HG03565 (cell line): ENCODE measurements at regions not wholly inside any gene's neighbourhood (a gene's known extent, or its start where the extent isn't known, plus 50 kb on each side); places are given as distances from the start of the nearest gene placed in this dataset.
"Not testable (repeated sequence)": the region's sequence is repeated elsewhere in the genome, so short reads cannot be mapped to it uniquely, and the experiment has no call there.

ENCODE experiments used
- ATAC-seq: cut with Tn5 transposase; IDR thresholded peaks from one replicate; pipeline ENCODE4 v1.9.1; 2021; ENCODE audit warnings: mild to moderate bottlenecking, moderate library complexity; ENCODE audit not compliant: unreplicated experiment

DNA sequence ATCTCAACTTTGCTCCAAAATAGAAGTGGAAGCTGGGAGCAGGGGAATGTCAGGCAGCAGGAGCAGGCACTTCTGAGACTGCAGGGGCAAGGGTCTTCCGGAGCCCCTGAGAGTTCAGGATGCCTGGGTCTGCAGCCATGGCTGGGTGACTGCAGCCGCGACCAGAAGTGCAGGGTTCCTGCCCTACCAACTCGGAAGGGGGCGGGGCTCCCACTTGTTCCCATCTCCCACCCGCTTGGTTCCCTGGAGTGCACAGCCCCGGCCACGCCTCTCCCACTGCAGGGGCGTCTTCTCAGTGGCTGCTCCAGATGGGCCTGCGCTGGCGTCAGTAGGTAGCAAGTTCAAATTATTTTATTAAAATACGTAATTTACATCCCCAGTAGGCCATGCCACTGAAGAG, 1631.7 kb downstream of the OLFM4 start:
- no peak for ATAC-seq

- no peak for ATAC-seq
Observed at GRCh38 chr13:54676526-54677113, 1648.0 kb downstream of the OLFM4 start.

DNA sequence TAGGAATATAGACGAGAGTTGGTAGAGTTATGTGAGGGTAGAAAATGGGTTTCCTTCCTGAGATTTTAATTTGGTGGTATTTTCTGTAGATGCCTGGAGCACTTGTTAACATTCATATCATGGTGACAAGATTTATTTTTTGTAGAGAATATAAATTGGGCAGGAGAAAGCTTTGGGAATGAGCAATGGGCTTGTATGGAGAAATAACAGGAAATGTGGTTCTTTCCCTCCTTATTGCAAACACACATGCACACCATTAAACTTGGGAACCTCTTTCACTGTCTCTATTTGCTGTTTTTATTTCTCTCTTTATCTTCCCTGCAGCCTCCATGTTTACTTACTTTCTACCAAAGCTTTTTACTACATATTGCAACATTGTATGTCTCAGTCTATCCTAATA, 1653.6 kb downstream of the OLFM4 start:
- no peak for ATAC-seq

DNA sequence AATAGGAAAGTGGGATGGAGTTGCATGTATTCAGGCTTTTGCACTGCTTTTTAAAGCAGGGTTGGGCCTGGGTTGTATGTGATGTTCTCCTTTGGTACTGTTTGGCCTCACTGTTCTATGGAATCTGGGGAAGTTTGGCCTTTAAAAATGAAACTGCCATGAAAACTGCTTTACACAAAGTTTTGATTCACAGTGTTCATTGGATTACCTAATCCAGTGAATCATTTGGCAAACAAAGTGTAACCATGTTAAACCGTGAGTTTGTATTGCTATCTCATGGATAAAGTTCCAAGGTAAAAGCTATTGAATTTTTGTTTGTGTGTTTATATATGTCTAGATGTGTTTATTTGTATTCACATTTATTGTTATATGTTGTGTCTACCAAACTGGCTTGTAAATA, 1658.6 kb downstream of the OLFM4 start:
- ATAC-seq: no peak

GRCh38 chr13:54699831-54700230, 1671.2 kb downstream of the OLFM4 start:
- no peak for ATAC-seq

DNA sequence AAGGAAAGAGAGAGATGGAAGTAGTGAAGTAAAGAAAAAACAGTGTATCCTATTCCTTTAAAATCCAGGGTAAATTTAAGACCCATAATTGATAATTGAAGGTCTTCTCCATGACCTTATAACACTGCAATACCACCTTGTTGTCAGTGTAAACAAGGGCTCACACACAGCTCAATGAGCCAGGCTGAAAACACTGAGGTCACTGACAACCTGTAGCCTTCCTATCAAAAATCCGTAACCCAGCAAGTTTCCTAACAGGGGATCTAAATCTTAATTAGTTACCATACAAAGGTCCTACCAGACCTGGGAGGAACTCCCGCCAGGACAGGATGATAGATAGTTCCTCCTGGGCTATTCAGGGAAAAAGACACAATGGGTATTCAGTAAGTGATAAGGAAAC, 1677.1 kb downstream of the OLFM4 start:
- no peak for ATAC-seq

- ATAC-seq: no peak
Observed at GRCh38 chr13:54706336-54706735, 1677.7 kb downstream of the OLFM4 start.

DNA sequence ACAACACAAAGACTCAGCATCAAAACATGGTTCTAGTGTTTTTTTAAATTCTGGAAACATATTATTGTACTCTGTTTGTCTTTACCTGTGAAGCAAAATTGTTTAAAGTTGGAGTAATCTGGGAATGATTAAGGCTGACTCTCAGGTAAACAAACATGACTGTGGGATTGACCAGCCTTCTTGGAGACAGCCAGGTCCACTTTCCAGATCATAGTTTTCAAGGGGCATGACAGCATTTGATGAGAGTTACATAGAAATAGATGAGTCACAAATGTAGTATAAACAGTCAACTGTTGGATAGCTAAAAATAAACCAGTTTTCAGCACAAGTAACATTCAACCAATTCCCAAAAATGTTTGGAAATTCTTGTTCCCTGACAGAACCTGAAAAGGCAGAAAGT, 1680.9 kb downstream of the OLFM4 start:
- ATAC-seq: no peak

GRCh38 chr13:54733639-54734038, 1705.0 kb downstream of the OLFM4 start:
- no peak for ATAC-seq

DNA sequence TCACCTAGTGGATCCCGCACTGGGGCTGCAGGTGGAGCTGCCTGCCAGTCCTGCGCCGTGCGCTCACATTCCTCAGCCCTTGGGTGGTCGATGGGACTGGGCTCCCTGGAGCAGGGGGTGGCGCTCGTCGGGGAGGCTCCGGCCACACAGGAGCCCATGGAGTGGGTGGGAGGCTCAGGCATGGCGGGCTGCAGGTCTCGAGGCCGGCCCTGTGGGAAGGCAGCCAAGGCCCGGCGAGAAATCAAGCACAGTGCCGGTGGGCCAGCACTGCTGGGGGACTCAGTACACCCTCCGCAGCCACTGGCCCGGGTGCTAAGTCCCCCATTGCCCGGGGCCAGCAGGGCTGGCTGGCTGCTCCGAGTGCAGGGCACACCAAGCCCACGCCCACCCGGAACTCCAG, 1708.6 kb downstream of the OLFM4 start:
- not testable (repeated sequence) for ATAC-seq

GRCh38 chr13:54742984-54743383, 1714.4 kb downstream of the OLFM4 start:
- ATAC-seq: no peak

DNA sequence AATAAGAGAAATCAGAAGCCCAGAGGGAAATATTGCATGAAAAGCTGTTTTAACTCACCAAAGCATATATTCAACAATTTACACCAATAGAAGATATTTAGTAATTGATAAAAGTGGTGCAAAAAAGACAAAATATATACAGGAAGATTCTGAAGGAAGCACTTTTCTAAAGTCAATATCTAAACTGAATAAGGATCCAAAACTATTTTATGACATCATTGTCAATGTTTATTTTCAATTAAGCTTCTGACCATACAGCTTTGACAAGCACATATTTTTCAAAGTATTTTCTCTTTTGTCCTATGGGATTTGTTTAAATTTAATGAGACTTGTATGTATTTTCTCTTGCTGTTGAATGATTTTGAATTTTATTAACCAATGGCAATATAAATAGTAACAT, 1716.1 kb downstream of the OLFM4 start:
- no peak for ATAC-seq

- ATAC-seq: no peak
Observed at GRCh38 chr13:54750521-54750920, 1721.9 kb downstream of the OLFM4 start.

DNA sequence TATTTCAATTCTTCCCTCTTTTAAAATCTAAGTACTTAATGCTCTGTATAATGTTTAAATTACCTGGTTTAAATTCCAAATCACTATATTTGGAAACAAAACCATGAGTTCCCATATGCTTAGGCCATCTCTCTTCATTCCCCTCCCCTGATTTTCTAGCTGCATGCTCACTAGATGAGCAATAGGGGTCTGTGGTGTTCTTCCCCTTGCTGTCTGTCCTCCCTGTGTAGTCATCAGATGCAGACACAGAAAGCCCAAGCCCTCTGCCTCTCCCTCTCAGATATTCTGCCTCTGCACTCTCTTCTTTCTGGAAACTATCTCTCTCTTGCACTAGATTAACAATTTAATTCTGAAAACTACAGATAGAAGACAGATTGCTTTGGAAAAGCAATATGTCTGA, 1730.2 kb downstream of the OLFM4 start:
- no peak for ATAC-seq

DNA sequence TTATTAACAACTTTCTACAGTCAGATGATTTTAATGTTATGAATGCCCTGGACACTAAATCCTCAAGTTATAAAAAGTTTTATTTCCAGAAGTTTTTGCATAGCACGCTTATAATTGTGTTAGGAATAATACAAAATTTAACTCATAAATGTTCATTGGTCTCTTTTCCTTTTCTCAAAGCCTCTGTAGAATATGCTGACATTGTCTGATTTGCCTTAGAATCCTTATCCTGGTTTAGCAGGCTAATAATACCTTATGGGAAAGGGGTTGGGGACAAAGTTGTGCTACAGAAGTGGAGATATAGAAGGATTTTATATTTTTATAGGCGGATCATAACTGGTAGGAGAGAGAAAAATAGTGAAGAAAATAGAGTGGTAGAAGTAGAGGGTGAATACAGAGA, 1739.6 kb downstream of the OLFM4 start:
- ATAC-seq: no peak

- no peak for ATAC-seq
Observed at GRCh38 chr13:54775501-54776191, 1747.0 kb downstream of the OLFM4 start.

DNA sequence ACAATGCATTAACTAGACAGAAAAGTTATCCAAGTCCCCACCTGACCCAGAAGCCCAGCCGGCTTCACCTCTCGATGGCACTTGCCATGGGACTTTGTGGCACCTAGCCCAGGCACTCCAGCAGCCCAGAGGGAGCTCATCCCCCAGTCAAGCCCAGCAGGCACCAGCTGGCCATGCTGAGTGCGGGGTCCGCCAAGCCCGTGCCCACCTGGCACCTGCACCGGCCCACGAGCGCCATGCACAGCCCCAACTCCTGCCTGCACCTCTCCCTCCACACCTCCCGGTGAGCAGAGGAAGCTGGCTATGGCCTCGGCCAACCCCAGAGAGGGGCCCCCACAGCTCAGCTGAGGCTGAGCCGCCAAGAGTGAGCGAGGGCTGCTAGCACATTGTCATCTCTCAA, 1759.1 kb downstream of the OLFM4 start:
- ATAC-seq: no peak

- ATAC-seq: no peak
Observed at GRCh38 chr13:54799621-54800226, 1771.1 kb downstream of the OLFM4 start.

DNA sequence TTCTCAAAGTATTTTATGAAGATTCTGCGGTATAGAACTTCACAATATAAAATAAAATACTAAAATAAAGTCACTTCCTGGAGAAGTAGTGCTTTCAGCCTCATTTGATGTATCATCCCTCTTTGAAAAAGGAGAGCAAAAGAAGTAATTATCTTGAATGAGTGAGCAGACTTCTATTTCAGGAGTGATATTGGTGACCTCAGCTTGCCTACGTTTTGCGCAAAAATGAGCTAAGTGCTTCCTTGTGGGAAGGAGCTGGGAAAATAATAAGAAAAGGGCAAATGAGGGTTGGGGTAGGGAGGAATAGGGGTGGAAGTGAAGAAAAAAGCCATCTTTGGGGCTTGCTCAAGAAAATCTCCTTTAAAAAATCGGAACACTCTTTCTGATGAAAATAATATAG, 1773.6 kb downstream of the OLFM4 start:
- ATAC-seq: no peak

DNA sequence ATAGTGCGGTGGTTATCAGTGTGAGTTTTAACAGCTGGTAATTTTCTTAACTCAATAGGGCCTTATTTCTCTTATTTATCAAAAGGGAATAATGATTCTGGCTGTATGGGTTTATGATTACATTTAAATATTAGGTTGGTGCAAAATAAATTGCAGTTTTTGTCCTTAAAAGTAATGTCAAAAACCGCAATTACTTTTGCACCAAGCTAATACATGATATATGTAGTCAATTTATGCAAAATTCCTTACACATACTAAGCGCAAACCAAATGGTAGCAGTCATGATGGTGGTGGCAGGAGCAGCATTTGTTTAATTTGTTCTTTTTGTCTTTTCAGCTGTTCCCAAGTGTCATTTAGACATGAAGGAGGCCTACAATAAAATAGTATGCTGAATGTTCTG, 1777.1 kb downstream of the OLFM4 start:
- no peak for ATAC-seq

- not testable (repeated sequence) for ATAC-seq
Observed at GRCh38 chr13:54821938-54822470, 1793.4 kb downstream of the OLFM4 start.

DNA sequence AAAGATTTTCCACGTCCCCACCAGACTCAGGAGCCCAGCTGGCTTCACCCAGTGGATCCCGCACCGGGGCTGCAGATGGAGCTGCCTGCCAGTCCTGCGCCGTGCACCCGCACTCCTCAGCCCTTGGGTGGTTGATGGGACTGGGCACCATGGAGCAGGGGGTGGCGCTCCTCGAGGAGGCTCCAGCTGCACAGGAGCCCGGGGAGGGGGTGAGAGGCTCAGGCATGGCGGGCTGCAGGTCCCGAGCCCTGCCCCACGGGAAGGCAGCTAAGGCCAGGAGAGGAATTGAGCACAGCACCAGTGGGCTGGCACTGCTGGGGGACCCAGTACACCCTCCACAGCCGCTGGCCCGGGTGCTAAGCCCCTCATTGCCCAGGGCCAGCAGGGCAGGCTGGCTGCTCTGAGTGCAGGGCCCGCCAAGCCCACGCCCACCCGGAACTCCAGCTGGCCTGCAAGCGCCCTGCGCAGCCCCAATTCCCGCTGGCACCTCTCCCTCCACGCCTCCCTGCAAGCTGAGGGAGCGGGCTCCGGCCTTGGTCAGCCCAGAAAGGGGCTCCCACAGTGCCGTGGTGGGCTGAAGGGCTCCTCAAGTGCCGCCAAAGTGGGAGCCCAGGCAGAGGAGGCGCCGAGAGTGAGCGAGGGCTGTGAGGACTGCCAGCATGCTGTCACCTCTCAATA, 1800.9 kb downstream of the OLFM4 start:
- not testable (repeated sequence) for ATAC-seq
